ENCODE measurements at regions not wholly inside any gene's neighbourhood (a gene's known extent, or its start where the extent isn't known, plus 50 kb on each side); places are given as distances from the start of the nearest gene placed in this dataset.

- TF ChIP-seq CTCF (IDR thresholded peaks at IDR 0.05) = no peak
- H3K36me3 ChIP-seq = no peaks in the 10 kb centered on the region
- H3K27me3 ChIP-seq = no peaks in the 10 kb centered on the region
- DNase-seq (ENCODE audit: low spot score) = no peak
- no peaks in the 10 kb centered on the region for H3K4me1 ChIP-seq
- no peak overlapping the region for H3K4me3 ChIP-seq
- H3K27ac ChIP-seq = no peak overlapping the region
- H3K9me3 ChIP-seq = no peaks in the 10 kb centered on the region
These were observed 270.0 kb upstream of the CDYL start for GRCh38 chr6:4506223-4506622.

- H3K4me1 ChIP-seq = no peaks in the 10 kb centered on the region
- no peak for DNase-seq (ENCODE audit: low spot score)
- no peaks in the 10 kb centered on the region for H3K27me3 ChIP-seq
These were observed 271.5 kb upstream of the CDYL start for GRCh38 chr6:4504700-4505099.

GRCh38 chr6:4503700-4504099 lies 272.5 kb upstream of the CDYL start:
- Histone ChIP-seq H3K9me3 (no peaks in the 10 kb centered on the region), H3K27me3 (no peaks in the 10 kb centered on the region), H3K4me1 (no peaks in the 10 kb centered on the region), H3K27ac (no peak overlapping the region), H3K4me3 (no peak overlapping the region), H3K36me3 (no peaks in the 10 kb centered on the region)
- no peak for TF ChIP-seq CTCF (IDR thresholded peaks at IDR 0.05)
- no peak for DNase-seq (ENCODE audit: low spot score)

More at GRCh38 chr6:4504700-4505099, 271.5 kb upstream of the CDYL start:
- Histone ChIP-seq H3K4me3 (no peak overlapping the region), H3K27ac (no peak overlapping the region), H3K9me3 (no peaks in the 10 kb centered on the region), H3K36me3 (no peaks in the 10 kb centered on the region)
- no peak for TF ChIP-seq CTCF (IDR thresholded peaks at IDR 0.05)

GRCh38 chr6:4496284-4496683 lies 279.9 kb upstream of the CDYL start:
- DNase-seq (ENCODE audit: low spot score) = no peak
- Histone ChIP-seq H3K9me3 (no peaks in the 10 kb centered on the region), H3K27me3 (no peaks in the 10 kb centered on the region), H3K27ac (no peak overlapping the region), H3K4me3 (no peak overlapping the region), H3K4me1 (no peaks in the 10 kb centered on the region), H3K36me3 (no peaks in the 10 kb centered on the region)
- TF ChIP-seq CTCF (IDR thresholded peaks at IDR 0.05) = no peak

DNA sequence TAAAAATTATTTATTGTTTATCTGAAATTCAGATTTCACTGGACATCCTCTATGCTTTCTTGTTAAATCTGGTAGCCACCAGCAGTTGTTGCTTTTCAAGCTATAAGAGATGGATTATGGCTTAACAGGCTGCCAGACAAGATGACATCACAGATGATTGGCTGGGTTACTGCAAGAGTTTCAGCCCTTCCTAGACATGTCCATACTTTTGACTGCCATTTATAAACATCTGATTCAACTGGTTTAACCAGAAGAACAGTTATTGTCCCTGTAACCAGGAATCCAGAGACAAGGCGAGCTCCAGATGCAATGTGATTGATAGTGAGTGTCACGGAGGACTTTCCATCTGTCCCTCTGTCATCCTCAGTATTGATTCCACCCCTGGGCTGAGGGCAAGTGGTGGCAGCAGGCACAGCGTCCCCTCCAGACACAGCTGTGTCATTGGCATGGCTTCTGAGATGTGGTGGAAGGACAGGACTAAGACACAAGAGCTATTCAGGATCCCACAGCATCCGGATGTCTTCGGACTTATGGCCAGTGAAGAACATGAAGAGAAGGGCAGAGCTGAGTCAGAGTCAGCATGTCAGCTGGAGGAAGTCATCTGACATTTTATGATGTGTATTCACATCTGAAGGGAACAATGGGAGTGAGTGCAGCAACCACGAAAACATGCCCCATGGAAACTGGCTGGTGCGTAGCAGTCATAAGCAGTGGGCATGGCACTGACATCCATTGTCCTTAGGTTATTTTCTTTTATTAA lies 284.5 kb upstream of the CDYL start:
- no peaks in the 10 kb centered on the region for H3K4me1 ChIP-seq
- H3K27ac ChIP-seq = no peak overlapping the region
- no peak overlapping the region for H3K4me3 ChIP-seq
- H3K27me3 ChIP-seq = no peaks in the 10 kb centered on the region
- peaks cover 7 to 8% of the 10 kb centered on the region in 2 donors for H3K9me3 ChIP-seq
- no peak for DNase-seq (ENCODE audit: low spot score)
- no peak for TF ChIP-seq CTCF (IDR thresholded peaks at IDR 0.05)
- H3K36me3 ChIP-seq = no peaks in the 10 kb centered on the region

- no peak overlapping the region for H3K4me3 ChIP-seq
- no peak overlapping the region for H3K27ac ChIP-seq
- peaks cover 7 to 8% of the 10 kb centered on the region in 2 donors for H3K9me3 ChIP-seq
- TF ChIP-seq CTCF (IDR thresholded peaks at IDR 0.05) = no peak
- no peaks in the 10 kb centered on the region for H3K27me3 ChIP-seq
- no peak for DNase-seq (ENCODE audit: low spot score)
- H3K4me1 ChIP-seq = no peaks in the 10 kb centered on the region
- H3K36me3 ChIP-seq = no peaks in the 10 kb centered on the region
These were observed 286.7 kb upstream of the CDYL start for GRCh38 chr6:4489538-4489937.

All from right atrium auricular region (tissue), 2 donors.